DMS114 treated with DMSO at 0.1 percent for 48 hours (cell line): ENCODE measurements at regions not wholly inside any gene's neighbourhood (a gene's known extent, or its start where the extent isn't known, plus 50 kb on each side); places are given as distances from the start of the nearest gene placed in this dataset.
"Not testable (repeated sequence)": the region's sequence is repeated elsewhere in the genome, so short reads cannot be mapped to it uniquely, and the experiment has no call there.

Experiments
- DNase-seq: peaks from one replicate; lab custom pipeline; 2025; ENCODE audit not compliant: unreplicated experiment; lab: John Stamatoyannopoulos, UW

GRCh38 chr14:83021323-83021722 is 1487.7 kb upstream of the SEL1L start:
- DNase-seq: no peak

DNA sequence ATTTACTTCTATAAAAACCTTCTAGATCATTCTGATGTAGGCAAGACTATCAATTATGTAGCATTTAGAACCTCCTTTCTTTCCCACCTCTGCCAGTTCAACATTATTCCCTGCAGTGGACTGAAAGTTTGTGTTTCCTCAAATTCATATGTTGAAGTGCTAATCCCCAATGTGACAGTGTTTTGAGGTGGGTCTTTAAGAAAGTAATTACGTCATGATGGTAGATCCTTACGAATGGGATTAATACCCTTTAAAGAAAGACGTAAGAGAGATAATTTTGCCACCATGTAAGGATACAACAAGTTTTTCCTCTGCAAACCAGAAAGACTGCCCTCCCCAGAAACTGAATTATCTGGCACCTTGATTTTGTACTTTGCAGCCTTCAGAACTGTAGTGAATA is 1489.7 kb upstream of the SEL1L start:
- no peak for DNase-seq

DNA sequence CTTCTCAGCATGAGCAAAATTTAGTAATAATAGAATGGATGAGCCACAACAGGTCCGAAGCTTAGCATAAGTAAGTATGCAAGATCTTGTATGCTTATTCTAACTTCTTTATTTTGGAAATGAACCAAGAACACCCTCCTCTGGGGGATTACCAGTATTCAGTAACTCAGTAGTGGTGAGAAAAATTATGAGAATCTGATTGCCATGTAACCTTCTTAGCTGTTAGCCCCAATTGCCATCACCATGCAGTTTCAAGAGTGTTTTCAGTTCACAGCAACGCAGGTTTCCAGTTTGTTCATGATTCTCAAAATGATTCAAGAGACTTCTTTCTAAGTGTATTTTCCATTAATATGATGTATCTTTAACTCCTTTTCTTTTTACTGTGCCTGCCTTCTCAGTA is 1507.6 kb upstream of the SEL1L start:
- DNase-seq: no peak

- no peak for DNase-seq
Measured at GRCh38 chr14:83042858-83043257, 1509.2 kb upstream of the SEL1L start.

DNA sequence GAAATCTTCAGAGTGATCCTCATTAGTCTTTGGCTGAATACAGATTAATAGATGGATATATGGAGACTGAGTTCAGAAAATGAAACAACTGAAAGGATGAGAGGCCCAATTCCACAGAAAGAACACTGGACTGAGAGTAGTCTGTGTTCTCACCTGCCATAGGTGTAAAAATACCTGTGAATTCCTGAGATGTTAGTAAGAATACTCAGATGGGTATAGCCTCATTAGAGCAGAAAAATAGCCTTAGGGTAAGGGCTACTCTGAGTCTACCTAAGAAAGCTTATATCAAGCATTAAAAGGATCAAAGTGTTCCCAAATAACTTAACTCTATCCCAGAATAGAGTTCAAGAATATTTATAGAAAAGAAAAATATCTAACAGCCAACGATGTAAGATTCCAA is 1510.3 kb upstream of the SEL1L start:
- DNase-seq: no peak

GRCh38 chr14:83047059-83047830 is 1513.6 kb upstream of the SEL1L start:
- DNase-seq: no peak

DNA sequence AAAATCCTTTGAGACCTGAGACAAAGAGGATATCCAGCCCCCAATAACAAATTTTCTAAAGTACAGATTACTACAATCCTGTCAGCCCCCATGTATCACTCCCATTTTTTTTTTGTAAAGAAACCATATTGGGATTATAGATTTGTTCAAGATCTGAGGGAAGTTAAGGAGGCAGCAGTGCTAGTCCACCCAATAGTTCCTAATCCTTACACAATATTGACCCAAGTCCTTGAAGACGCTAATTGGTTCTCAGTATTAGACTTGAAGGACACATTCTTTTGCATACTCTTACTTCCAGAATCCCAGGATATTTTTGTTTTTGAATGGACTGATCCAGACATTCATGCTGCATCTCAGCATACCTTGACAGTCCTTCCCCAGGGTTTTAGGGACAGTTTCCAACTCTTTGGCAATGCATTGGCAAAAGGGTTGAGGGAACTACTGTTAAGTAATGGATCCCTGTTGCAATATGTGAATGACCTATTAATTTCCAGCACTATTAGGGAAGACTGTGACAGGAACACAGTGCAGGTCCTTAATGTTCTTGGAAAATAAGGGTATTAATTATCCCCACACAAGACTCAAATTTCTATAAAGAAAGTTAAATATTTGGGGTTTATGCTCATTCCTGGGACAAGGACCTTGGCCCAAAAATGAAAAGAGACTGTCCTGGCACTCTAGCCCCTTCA is 1519.5 kb upstream of the SEL1L start:
- DNase-seq: no peak

GRCh38 chr14:83058068-83058467 is 1524.4 kb upstream of the SEL1L start:
- no peak for DNase-seq

GRCh38 chr14:83071888-83072501 is 1538.3 kb upstream of the SEL1L start:
- DNase-seq: peak; percentile 3

- DNase-seq: no peak
Measured at GRCh38 chr14:83085136-83085535, 1551.5 kb upstream of the SEL1L start.

- no peak for DNase-seq
Measured at GRCh38 chr14:83085725-83086124, 1552.1 kb upstream of the SEL1L start.

- not testable (repeated sequence) for DNase-seq
Measured at GRCh38 chr14:83091991-83092956, 1558.6 kb upstream of the SEL1L start.

- DNase-seq: no peak
Measured at GRCh38 chr14:83096092-83096491, 1562.4 kb upstream of the SEL1L start.

DNA sequence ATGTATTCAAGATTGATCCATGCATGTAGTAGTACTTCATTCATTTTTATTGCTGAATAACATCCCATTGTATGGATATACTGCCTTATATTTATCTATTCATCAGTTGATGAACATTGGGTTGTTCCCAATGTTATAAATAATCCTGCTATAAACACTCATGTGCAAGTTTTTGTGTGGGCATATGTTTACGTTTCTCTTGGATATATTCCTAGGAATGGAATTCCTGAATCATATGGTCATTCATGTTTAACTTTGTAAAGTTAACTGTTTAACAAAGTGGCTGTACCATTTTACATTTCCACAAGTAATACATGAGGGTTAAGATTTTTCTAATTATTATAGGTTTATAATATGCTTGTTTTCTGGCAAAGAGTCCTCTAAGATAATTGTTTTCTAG is 1568.2 kb upstream of the SEL1L start:
- no peak for DNase-seq

DNA sequence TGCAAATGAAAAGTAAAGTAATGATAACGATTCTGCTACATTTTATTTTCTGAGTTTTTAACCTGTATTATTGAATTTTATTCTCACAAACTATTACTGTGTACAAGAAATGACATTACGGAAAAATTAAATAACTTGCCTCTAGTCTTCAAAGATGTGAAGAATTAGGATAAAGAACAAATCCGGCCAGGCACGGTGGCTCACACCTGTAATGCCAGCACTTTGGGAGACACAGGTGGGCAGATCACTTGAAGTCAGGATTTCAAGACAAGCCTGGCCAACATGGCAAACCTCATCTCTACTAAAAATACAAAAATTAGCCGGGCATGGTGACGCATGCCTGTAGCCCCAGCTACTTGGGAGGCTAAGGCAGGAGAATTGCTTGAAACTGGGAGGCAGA is 1584.4 kb upstream of the SEL1L start:
- DNase-seq: no peak

- DNase-seq: no peak
Measured at GRCh38 chr14:83120187-83120586, 1586.5 kb upstream of the SEL1L start.

GRCh38 chr14:83126076-83126475 is 1592.4 kb upstream of the SEL1L start:
- no peak for DNase-seq

DNA sequence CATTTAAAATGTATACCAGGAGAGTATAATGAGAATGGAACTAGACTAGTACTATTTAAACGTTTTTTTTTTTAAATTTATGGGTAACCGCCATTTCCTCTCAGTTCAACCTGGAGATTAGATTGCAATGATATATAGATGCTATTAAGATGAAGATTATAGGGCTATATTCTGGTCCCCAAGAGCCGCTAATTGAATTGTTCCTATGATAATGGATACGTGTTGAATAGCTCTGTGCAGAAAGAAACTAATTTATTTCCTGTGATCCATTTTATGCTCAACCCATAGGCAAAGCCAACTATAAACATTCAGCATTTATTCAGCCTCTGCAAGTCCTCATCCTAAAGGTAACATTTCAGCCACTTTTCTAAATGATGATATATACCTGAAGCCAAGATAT is 1595.1 kb upstream of the SEL1L start:
- DNase-seq: no peak

GRCh38 chr14:83129496-83129895 is 1595.8 kb upstream of the SEL1L start:
- no peak for DNase-seq

GRCh38 chr14:83133981-83134645 is 1600.5 kb upstream of the SEL1L start:
- no peak for DNase-seq

DNA sequence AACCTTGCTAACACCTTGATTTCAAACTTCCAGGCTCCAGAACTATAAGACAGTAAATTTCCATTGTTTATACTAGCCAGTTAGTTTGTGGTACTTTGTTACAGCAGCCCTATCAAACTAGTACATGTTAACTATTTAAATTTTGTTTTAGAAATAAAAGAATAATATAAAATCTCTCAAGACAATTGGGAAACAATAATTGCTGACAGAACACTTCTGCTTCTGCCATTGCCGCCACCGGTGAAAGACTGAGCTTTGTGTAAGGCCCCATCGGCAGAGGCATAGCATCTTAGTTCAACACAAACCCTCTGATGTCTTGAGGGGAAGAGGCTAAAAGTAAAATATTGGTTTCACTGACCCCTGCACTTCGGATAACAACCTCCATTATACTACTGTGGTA is 1607.1 kb upstream of the SEL1L start:
- no peak for DNase-seq
